GM12891 (cell line): ENCODE measurements at regions not wholly inside any gene's neighbourhood (a gene's known extent, or its start where the extent isn't known, plus 50 kb on each side); places are given as distances from the start of the nearest gene placed in this dataset.

Source experiments
- DNase-seq: peaks from one replicate; pipeline ENCODE4 v3.0.0; 2011; ENCODE audit warnings: low spot score; ENCODE audit not compliant: insufficient read length
- FAIRE-seq: peaks from 2 replicates; lab custom pipeline; 2011; peaks lifted over from hg19 to GRCh38; lab: Jason Lieb, UNC
- PAX5 ChIP-seq: IDR thresholded peaks from 2 replicates; pipeline ENCODE4 v1.6.1; 2011; ENCODE audit warnings: low read length, moderate library complexity, mild to moderate bottlenecking; ENCODE audit not compliant: insufficient read depth, severe bottlenecking
- POLR2A ChIP-seq: IDR thresholded peaks from 2 replicates; pipeline ENCODE4 v1.6.1; 2011; ENCODE audit warnings: low read depth, low read length, control low read depth
- POLR2AphosphoS5 ChIP-seq: IDR thresholded peaks from 2 replicates; pipeline ENCODE4 v1.6.1; 2011; ENCODE audit warnings: low read depth, low read length, control low read depth
- POU2F2 ChIP-seq: IDR thresholded peaks from 2 replicates; pipeline ENCODE4 v1.6.1; 2011; ENCODE audit warnings: low read depth, mild to moderate bottlenecking, control low read depth, low read length, moderate library complexity
- SPI1 ChIP-seq: IDR thresholded peaks from 2 replicates; pipeline ENCODE4 v1.6.1; 2011; ENCODE audit warnings: low read depth, low read length, control low read depth
- TAF1 ChIP-seq: IDR thresholded peaks from 2 replicates; pipeline ENCODE4 v1.6.1; 2011; ENCODE audit warnings: low read depth, low read length, control low read depth

GRCh38 chr11:35891096-35891495, 52.8 kb upstream of the LDLRAD3 start:
- no peak for FAIRE-seq
- no peak for DNase-seq
- TF ChIP-seq POU2F2 (no peak), POLR2A (no peak), TAF1 (no peak), SPI1 (no peak), PAX5 (no peak), POLR2AphosphoS5 (no peak)

GRCh38 chr11:35892166-35892565, 51.7 kb upstream of the LDLRAD3 start:
- FAIRE-seq (no peak), DNase-seq (no peak)
- TF ChIP-seq SPI1 (no peak), PAX5 (no peak), POLR2A (no peak), POU2F2 (no peak), POLR2AphosphoS5 (no peak), TAF1 (no peak)

GRCh38 chr11:35893796-35894475, 49.9 kb upstream of the LDLRAD3 start:
- DNase-seq, result no peak
- no peak for FAIRE-seq
- TF ChIP-seq SPI1 (no peak), POLR2AphosphoS5 (no peak), POLR2A (no peak), PAX5 (no peak), TAF1 (no peak), POU2F2 (no peak)
